ENCODE measurements at regions not wholly inside any gene's neighbourhood (a gene's known extent, or its start where the extent isn't known, plus 50 kb on each side); places are given as distances from the start of the nearest gene placed in this dataset.

DNA sequence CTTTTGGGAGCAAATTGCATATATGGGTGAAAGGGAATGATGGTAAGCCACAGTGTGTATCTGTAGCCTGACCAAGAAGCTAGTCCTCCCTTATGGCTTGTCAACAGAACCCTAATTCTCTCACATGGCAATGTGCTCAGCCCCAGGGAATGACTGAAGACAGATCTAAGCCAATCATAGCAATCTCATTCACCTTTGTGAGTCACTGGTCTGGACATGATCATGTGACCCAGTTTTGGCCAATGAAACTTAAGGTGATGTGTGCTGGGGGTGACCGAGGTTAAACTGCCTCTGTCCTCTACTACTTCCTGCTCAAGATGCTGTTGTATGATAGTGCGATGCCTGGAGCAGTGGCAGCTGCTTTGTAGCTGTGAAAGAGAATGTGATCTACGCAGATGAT, 491.2 kb upstream of the HS6ST1 start:
- H3K9me3 Mint-ChIP-seq, result peaks cover 5% of the 10 kb centered on the region
- DNase-seq, result no peak
- ChIA-PET POLR2A (no interaction called here), CTCF (no interaction called here)
- H3K27ac Mint-ChIP-seq, result no peak overlapping the region
- no peaks in the 10 kb centered on the region for H3K4me1 Mint-ChIP-seq
- H3K27me3 Mint-ChIP-seq, result peaks cover 1% of the 10 kb centered on the region
- no peak overlapping the region for H3K4me3 Mint-ChIP-seq
- H3K36me3 Mint-ChIP-seq (ENCODE audit: low read depth), result no peaks in the 10 kb centered on the region

GRCh38 chr2:128812183-128812940, 493.7 kb upstream of the HS6ST1 start:
- Mint-ChIP-seq H3K4me1 (no peaks in the 10 kb centered on the region), H3K9me3 (peaks cover 5% of the 10 kb centered on the region), H3K27me3 (no peaks in the 10 kb centered on the region), H3K27ac (no peak overlapping the region), H3K4me3 (no peak overlapping the region), H3K36me3 (ENCODE audit: low read depth) (no peaks in the 10 kb centered on the region)
- ChIA-PET CTCF (no interaction called here), POLR2A (no interaction called here)
- no peak for DNase-seq

DNA sequence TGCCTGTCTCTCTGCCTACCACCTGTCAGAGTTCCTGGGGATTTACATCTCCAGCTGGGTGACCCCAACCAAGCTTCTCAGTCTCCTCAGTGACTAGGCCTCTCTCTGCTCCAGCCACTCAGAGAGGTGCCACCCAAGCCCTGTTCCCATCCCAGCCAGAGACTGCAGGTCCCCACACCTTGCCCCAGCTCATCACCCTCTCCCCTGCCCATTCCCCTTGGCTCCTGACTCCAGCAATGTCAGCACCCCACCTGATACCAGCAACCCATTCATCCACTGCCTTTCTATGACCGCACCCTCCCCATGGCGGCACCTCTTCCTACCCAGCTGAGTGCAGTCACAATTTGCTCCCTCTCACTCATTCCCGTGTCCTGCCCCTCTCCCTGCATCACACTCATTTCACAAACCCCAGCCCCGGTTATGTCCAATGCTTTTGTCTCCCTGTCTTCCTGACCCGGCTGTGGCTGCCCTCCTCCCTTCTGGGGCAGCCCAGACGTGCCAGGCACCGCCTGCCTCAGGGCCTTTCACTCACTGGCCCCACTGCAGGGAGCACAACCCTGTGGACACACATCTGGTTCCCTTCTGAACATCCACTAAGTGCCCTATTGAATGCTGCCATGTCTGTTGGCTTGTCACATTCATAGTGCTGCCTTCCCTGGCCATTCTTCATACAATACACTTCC, 494.8 kb upstream of the HS6ST1 start:
- ChIA-PET CTCF (no interaction called here), POLR2A (no interaction called here)
- no peaks in the 10 kb centered on the region for H3K4me1 Mint-ChIP-seq
- peaks cover 5% of the 10 kb centered on the region for H3K9me3 Mint-ChIP-seq
- no peak overlapping the region for H3K4me3 Mint-ChIP-seq
- H3K36me3 Mint-ChIP-seq (ENCODE audit: low read depth), result no peaks in the 10 kb centered on the region
- H3K27me3 Mint-ChIP-seq, result no peaks in the 10 kb centered on the region
- no peak for DNase-seq
- no peak overlapping the region for H3K27ac Mint-ChIP-seq

- CTCF ChIA-PET, result no interaction called here
- POLR2A ChIA-PET, result no interaction called here
- Mint-ChIP-seq H3K9me3 (peaks cover 5% of the 10 kb centered on the region), H3K4me3 (no peak overlapping the region), H3K27ac (no peak overlapping the region), H3K4me1 (no peaks in the 10 kb centered on the region), H3K27me3 (no peaks in the 10 kb centered on the region), H3K36me3 (ENCODE audit: low read depth) (no peaks in the 10 kb centered on the region)
- no peak for DNase-seq
These were observed 496.6 kb upstream of the HS6ST1 start for GRCh38 chr2:128815248-128815647.

GRCh38 chr2:128817171-128817570, 498.5 kb upstream of the HS6ST1 start:
- Mint-ChIP-seq H3K9me3 (peaks cover 4% of the 10 kb centered on the region), H3K4me3 (no peak overlapping the region), H3K27me3 (no peaks in the 10 kb centered on the region), H3K4me1 (no peaks in the 10 kb centered on the region), H3K36me3 (ENCODE audit: low read depth) (no peaks in the 10 kb centered on the region), H3K27ac (no peak overlapping the region)
- ChIA-PET CTCF (no interaction called here), POLR2A (no interaction called here)
- DNase-seq, result no peak

DNA sequence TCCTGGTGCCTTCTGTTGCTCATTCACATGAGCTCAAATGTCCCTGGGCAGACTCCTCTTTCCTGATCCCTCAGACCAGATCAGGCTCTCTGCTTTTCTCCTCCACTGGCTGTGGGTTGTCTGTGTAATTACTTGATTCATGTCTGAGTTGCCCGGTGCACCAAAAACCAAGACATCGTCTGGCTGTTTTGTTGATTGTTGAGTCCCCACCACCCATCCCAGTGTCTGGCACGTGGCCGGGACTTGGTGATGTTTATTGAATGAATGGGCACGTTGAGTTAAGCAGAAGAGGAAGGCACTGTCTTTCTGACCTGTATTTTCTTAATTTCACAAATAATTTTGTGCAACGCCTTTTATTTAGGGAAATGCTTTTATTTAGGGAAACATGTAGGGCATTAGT, 499.1 kb upstream of the HS6ST1 start:
- Mint-ChIP-seq H3K4me1 (no peaks in the 10 kb centered on the region), H3K27me3 (no peaks in the 10 kb centered on the region), H3K36me3 (ENCODE audit: low read depth) (no peaks in the 10 kb centered on the region), H3K9me3 (peaks cover 4% of the 10 kb centered on the region), H3K4me3 (no peak overlapping the region), H3K27ac (no peak overlapping the region)
- ChIA-PET POLR2A (no interaction called here), CTCF (no interaction called here)
- no peak for DNase-seq

GRCh38 chr2:128818248-128818647, 499.6 kb upstream of the HS6ST1 start:
- H3K36me3 Mint-ChIP-seq (ENCODE audit: low read depth), result no peaks in the 10 kb centered on the region
- no peaks in the 10 kb centered on the region for H3K27me3 Mint-ChIP-seq
- CTCF ChIA-PET, result no interaction called here
- DNase-seq, result no peak
- H3K27ac Mint-ChIP-seq, result no peak overlapping the region
- POLR2A ChIA-PET, result no interaction called here
- no peaks in the 10 kb centered on the region for H3K4me1 Mint-ChIP-seq
- H3K4me3 Mint-ChIP-seq, result no peak overlapping the region
- peaks cover 4% of the 10 kb centered on the region for H3K9me3 Mint-ChIP-seq

DNA sequence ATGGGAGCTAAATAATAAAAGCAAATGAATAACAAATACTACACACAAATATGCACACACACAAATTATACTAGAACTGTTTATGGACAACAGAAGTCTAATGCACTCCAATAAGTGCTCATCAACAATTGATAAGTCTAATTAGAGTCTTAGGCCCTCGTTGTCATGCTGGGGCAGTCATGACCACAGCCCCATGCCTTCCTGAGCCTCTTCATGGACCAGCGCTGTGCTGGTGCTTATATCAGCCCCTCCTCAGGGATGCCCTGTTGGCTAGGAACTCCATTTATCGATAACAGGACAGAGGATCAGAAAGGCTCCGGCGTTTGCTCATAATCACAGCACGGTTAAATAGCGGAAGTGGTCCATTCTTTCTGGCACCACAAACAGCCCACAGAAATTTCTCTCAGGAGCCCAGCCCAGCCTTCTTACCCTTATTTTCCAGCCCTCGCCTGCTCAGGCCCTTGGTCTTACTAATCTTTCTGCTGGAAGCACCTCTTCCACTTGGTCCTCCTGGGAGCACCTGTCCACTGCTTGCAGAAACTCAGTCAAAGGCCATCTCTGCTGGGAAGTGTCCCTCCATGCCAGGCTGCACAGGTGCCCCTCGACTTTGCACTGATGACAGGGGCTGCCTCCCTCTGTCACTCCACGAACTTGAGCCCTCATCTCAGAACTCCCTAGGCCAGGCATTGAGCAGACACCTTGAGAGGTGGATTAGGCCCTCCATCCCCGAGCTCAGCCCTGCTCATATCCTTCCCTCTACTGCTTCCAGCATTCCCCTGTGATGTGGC, 500.2 kb upstream of the HS6ST1 start:
- CTCF ChIA-PET, result no interaction called here
- no peak for DNase-seq
- H3K27me3 Mint-ChIP-seq, result no peaks in the 10 kb centered on the region
- POLR2A ChIA-PET, result no interaction called here
- H3K27ac Mint-ChIP-seq, result no peak overlapping the region
- H3K9me3 Mint-ChIP-seq, result peaks cover 4% of the 10 kb centered on the region
- no peaks in the 10 kb centered on the region for H3K36me3 Mint-ChIP-seq (ENCODE audit: low read depth)
- no peak overlapping the region for H3K4me3 Mint-ChIP-seq
- no peaks in the 10 kb centered on the region for H3K4me1 Mint-ChIP-seq

- CTCF ChIA-PET, result no interaction called here
- no peak for DNase-seq
- H3K9me3 Mint-ChIP-seq, result peaks cover 9% of the 10 kb centered on the region
- no peaks in the 10 kb centered on the region for H3K27me3 Mint-ChIP-seq
- no peak overlapping the region for H3K27ac Mint-ChIP-seq
- no peaks in the 10 kb centered on the region for H3K4me1 Mint-ChIP-seq
- H3K4me3 Mint-ChIP-seq, result no peak overlapping the region
- POLR2A ChIA-PET, result no interaction called here
- no peaks in the 10 kb centered on the region for H3K36me3 Mint-ChIP-seq (ENCODE audit: low read depth)
These were observed 501.8 kb upstream of the HS6ST1 start for GRCh38 chr2:128820452-128820851.

GRCh38 chr2:128821010-128821409, 502.3 kb upstream of the HS6ST1 start:
- Mint-ChIP-seq H3K27ac (no peak overlapping the region), H3K4me1 (no peaks in the 10 kb centered on the region), H3K36me3 (ENCODE audit: low read depth) (no peaks in the 10 kb centered on the region), H3K4me3 (no peak overlapping the region), H3K9me3 (peaks cover 9% of the 10 kb centered on the region), H3K27me3 (no peaks in the 10 kb centered on the region)
- no peak for DNase-seq
- ChIA-PET POLR2A (no interaction called here), CTCF (no interaction called here)

DNA sequence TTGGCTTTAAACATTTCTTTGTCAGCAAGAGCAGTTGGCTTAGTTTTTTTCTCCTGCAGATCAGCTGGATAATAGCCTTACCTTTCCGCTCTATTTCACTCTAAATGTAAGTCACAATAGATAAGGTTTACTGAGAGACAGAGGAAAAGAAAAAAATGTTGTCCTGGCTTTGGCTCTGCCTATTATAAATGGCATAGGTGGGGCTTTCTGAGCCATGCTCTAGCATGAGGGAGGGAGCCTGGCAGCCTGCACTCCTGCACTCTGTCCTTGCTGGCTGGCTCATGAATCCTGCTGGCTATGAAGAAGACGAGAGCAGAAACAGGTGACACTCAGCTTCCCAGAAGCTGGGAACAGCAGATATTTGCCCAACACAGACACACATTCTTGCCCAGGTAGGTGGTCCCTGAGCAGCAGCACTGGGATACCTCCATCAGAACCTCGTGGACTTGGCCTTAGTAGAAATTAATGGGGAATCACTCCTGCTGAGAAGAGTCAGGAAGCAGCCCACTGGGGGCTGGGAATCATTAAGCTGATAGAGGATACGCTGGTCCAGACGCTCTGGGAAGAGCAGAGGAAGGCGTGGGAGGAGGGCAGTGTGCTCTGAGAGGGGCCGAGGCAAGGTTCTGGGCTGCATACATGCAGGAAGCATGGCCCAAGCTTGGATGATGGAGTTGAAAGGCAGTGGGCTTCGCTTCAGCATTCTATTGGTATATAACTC, 514.4 kb upstream of the HS6ST1 start:
- H3K27ac Mint-ChIP-seq, result no peak overlapping the region
- H3K9me3 Mint-ChIP-seq, result no peaks in the 10 kb centered on the region
- no peak overlapping the region for H3K4me3 Mint-ChIP-seq
- H3K4me1 Mint-ChIP-seq, result no peaks in the 10 kb centered on the region
- DNase-seq, result no peak
- H3K36me3 Mint-ChIP-seq (ENCODE audit: low read depth), result no peaks in the 10 kb centered on the region
- H3K27me3 Mint-ChIP-seq, result no peaks in the 10 kb centered on the region
- POLR2A ChIA-PET, result no interaction called here
- CTCF ChIA-PET, result no interaction called here

- Mint-ChIP-seq H3K36me3 (ENCODE audit: low read depth) (no peaks in the 10 kb centered on the region), H3K4me3 (no peak overlapping the region), H3K27ac (no peak overlapping the region), H3K4me1 (no peaks in the 10 kb centered on the region), H3K9me3 (no peaks in the 10 kb centered on the region), H3K27me3 (no peaks in the 10 kb centered on the region)
- ChIA-PET POLR2A (no interaction called here), CTCF (no interaction called here)
- DNase-seq, result no peak
These were observed 515.0 kb upstream of the HS6ST1 start for GRCh38 chr2:128833664-128834027.

DNA sequence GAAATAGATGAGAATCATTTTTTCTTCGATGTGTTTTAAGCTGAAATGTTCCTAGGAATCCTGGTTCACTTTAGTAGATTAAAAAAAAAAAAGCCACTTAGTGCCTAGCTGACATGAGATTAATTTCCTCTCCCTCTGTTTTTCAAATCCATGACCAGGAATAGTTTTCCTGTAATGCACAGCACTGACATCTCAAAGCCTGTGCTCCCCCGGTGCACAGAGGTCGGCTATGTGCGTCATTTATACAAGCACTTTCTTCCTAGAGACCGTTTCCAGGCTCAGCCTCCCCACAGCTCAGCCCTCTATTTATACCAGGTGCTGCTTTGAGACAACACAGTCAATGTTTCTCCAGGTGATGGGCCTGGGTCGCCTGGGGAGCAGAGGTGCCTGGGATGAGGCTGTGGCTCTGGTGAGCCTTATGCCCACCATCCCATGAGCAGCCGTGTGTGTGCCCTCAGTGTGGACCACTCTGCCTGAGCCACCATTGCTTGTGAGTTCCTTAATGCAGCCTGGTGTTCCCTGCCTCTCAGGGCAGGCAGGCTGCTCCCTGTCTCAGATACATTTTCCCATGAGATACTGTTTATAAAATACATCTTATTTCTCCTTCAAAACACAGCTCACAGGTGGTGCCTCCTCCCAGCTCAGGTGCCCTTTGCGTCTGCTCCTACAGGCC, 515.7 kb upstream of the HS6ST1 start:
- Mint-ChIP-seq H3K9me3 (no peaks in the 10 kb centered on the region), H3K27me3 (no peaks in the 10 kb centered on the region), H3K27ac (no peak overlapping the region), H3K4me3 (no peak overlapping the region), H3K36me3 (ENCODE audit: low read depth) (no peaks in the 10 kb centered on the region), H3K4me1 (no peaks in the 10 kb centered on the region)
- ChIA-PET CTCF (no interaction called here), POLR2A (no interaction called here)
- no peak for DNase-seq

Data from activated CD4-positive, alpha-beta memory T cell treated with anti-CD3 and anti-CD28 coated beads, Interleukin-2, amount 10 ng/mL, durations not matched to agents 7 days and 5 days (primary cell).